ENCODE measurements at regions not wholly inside any gene's neighbourhood (a gene's known extent, or its start where the extent isn't known, plus 50 kb on each side); places are given as distances from the start of the nearest gene placed in this dataset.
"Not testable (repeated sequence)": the region's sequence is repeated elsewhere in the genome, so short reads cannot be mapped to it uniquely, and the experiment has no call there.

DNA sequence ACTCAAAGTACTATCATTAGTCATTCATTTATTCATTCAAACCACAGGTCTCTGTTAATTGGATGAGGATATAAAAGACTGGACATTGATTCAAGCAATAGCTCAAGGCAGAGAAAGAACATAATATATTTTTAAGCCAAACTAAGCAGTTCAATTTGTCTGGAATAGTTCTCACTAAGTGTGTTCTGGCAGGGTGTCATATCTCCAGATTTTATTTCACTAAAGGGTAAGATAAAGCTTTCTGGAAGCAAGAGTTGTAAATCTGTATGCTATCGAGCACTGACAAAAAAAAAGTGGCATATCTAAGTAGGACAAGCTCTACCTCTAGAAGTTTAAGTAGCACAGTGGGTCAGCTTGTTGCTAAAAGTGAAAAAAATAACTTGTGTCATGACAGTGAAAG, 375.6 kb downstream of the TUSC1 start:
- ChIA-PET POLR2A (no interaction called here), CTCF (no interaction called here)

DNA sequence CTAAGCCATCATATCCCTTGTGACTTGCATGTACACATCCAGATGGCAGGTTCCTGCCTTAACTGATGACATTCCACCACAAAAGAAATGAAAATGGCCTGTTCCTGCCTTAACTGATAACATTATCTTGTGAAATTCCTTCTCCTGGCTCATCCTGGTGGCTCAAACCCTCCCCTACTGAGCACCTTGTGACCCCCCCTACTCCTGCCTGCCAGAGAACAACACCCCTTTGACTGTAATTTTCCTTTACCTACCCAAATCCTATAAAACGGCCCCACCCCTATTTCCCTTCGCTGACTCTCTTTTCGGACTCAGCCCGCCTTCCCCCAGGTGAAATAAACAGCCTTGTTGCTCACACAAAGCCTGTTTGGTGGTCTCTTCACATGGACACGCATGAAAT, 390.0 kb downstream of the TUSC1 start:
- CTCF ChIA-PET, POLR2A ChIA-PET: not testable (repeated sequence)

DNA sequence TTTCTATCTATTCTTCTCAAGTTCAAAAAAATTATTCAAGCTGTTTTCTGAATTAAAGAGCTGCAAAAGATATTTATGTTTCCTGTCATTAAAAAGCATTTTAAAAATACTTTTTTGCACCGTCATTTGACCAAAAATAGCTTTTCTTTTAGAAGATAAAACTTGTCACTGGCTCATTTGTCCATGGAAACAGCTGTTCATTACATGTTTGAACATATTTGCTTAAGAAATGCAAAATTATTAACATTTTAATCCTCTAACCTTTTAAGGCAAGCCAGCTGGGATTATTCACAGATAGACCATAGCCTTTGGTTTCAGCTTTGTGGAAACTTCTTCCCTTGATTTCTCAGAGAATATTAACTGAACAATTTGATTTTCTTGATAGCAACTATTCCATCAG, 393.9 kb downstream of the TUSC1 start:
- ChIA-PET CTCF (no interaction called here), POLR2A (no interaction called here)

DNA sequence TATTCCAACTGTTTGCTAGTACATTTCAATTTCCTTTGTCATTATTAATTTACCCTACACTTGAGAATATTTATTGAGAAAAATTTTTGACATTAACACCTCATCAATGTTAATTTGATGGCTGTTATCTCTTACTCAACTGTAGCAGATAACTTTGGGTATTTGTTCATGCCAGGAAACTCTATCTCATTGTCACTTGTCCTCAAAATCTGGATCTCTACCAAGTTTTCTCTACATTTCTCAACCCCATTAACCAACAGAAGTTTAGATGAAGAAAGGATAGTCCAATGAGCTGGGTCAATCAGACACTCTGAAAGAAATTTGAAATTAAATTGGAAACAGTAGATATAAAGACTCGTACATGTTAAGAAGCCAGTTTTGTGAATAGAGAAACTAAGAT, 395.3 kb downstream of the TUSC1 start:
- CTCF ChIA-PET: no interaction called here

DNA sequence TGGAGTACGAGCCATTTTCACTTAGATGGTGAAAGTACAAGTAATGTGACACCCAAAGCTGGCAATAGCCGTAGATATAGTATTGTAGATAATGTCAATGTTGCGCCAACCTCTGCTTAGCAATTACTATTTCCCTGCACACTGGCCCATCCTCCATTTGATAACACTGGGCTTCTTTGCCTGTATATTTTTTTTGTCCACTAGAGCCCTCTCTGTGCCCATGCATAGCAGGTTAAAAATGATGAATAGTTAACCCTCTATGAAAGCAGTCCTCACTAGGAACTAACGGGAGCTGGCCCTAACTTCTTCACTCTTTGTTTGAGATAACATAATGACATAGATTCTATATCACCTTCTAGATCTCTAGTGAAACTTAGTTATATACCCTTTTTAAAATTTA, 416.8 kb downstream of the TUSC1 start:
- CTCF ChIA-PET: no interaction called here
- POLR2A ChIA-PET: no interaction called here

More for the DNA sequence above, 395.3 kb downstream of the TUSC1 start:
- POLR2A ChIA-PET: no interaction called here

DNA sequence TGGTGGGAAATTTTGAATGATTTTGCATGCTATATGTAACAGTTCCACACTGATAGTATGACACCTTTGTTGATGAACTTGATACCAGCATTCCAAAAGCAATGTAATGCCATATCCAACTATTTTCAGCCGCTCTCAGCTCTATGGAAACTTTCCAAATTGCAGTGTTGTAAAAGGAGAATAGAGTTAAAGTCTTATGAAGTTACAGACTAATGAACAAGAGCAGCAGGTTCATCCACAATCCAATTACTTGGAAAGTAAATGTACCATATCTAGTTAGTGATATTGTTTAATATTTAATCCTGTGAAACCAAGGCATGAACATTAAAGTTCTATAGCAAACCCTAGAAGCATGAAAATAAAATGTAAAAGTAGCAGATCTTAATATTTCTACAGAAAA, 418.2 kb downstream of the TUSC1 start:
- ChIA-PET CTCF (no interaction called here), POLR2A (no interaction called here)

DNA sequence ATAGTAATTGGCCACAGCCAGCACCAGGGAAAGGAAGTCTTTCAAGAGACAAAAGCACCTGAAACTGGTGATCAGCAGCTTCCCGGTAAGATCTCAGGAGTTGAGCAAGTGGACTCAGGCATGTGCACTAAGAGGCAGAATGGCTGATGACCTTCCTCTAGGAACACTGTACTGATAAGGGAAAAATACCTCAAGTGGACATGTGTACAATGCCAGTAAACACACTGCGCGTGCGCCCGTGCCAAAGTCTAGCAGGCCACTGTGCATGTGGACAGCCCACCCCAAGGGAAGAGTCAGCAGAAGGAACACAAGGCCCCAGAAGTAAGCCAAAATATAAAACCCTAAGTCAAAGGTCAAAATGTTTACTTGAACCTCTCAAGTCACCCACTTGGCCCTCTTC, 423.0 kb downstream of the TUSC1 start:
- CTCF ChIA-PET: no interaction called here
- POLR2A ChIA-PET: no interaction called here

DNA sequence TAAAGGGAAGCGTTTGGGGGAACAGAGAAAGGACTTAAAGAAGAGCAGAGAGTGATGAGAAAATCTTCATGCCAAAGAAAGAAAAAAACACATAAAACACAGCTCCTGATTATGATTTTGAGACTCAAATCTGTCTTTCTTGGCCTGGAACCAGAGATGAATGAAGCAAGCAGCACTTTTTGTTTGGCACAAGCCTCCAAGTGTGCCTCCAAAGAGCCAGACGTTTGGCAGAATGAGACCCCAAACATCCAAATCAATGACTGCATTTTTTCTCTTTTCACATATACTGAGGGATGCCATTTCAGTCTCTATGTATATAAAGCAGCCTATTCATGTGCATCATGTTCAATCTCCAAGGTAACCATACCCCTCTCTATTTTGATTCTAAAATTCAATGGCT, 424.2 kb downstream of the TUSC1 start:
- ChIA-PET CTCF (no interaction called here), POLR2A (no interaction called here)

DNA sequence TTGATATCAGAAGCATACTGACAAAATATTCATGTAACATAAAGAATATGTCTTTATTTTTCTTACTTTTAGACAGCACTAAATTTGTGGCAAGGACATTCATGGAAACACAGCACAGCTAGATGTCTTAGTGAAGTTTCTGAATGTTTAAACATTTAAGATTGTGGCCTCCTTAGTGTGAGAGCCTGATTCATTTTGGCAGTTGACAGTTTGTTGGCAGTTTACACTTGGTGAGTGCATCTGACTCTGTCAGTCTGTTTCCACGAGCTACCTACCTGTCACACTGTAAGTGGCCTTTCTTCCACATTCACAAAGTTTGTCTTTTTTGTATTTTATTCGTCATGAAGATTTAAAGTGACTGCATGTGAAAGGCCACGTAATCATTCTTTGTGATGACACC, 436.8 kb downstream of the TUSC1 start:
- ChIA-PET POLR2A (no interaction called here), CTCF (no interaction called here)

DNA sequence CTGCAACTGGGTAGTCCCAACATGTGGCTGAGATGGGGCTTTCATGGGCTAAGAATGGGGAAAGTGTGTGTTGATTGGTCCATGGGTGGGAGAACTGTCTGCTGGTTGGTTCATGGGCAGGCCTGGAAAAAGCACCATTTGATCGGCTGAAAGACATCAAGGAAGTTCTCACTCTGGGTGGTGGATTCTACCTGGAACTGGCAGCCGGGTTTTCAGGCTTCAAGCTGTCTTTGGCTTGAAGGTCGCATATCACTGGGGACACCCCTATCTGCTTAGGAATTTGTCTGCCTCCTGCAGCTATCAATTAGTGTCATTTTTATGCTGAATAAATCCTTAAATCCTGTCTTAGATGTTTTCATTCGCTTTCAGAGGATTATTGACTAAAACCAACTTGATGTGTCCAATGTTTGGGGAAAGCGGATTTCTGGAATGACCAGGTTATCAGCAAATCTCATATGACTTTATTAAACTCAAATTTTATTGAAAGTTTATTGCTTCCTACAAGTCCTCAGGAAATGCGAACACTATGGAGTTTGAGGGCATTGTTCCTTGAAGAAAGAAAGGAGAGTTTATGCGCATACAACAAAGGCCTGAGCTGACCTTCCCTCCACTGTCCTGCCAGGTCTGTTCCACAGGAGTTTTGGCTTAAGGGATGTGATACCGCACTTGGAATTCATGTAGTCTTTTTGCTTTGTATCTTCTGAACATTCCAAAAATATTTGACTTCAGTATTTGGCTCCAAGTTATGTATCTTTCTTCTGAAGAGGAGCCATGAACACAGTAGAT, 451.1 kb downstream of the TUSC1 start:
- CTCF ChIA-PET: no interaction called here
- POLR2A ChIA-PET: no interaction called here

DNA sequence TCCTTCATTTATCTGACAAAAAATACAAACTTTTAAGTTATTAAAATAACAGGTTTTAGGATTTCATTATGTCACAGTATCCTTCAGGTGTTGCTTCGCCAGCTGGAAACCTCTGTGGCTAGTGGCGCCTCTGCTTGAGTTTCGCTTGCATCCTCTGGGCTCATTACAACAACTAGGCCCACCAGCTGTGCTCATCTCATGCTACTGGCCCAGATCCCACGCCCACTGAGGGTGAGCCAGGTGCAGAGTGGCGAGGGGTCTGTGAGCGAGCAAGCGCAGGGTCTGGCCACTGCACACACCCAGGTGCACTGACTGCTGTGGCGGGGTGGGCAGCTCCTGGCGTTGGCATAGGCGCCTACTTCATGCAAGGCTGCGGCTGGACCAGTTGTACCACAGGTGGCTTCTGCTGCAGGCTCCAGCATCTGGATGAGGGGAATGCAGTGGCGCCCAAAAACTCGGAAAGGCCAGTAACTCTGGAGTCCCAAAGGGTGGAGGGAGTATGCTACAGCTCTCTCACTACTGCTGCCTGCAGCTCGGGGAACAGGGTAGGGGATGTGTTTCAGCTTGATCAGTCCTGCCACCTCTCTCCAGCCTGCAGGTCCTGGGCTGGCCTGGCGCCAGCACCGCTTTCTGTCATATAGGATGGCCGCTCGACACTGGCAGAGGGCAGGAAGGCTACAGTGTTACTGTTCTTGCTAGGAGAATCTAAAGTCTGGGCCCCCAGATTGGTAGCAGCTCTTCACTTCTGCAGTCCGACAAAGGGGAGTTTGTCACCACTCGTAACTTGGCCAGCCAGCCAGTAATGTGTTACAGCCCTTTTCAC, 452.1 kb downstream of the TUSC1 start:
- POLR2A ChIA-PET: no interaction called here
- CTCF ChIA-PET: no interaction called here

DNA sequence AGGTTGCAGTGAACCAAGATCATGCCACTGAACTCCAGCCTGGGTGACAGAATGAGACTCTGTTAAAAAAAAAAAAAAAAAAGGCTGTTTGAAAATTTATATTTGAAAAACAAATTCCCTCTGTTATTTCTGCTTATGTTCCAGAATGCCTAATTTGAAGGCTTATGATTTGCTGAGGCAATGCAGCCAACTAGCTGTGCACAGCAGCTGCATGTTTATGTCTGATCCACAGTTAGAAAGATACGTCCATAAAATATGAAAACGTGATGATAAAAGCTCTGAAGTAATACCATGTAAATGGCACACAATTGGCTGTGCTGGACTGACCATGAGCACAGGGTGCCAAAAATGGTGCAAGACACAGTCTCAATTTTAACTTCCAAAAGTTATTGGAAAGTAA, 453.2 kb downstream of the TUSC1 start:
- ChIA-PET POLR2A (no interaction called here), CTCF (no interaction called here)

DNA sequence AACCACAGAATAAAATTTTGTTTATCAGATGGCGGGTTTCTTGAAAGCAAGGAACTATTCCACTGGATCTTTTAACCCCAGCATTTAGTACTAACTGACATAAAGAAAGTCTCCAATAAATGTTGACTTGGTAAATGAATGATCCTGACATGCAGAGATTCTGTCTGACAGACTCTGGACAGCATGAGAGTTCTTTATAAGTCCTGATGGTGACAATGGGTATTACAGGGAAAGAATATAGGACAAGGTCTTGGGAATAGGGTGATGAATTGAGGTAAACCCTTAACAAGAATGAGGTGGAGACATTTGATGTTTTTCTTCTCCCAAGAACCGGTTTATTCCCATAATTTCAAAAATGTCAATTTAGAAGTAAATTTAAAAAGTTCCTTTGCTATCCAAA, 453.9 kb downstream of the TUSC1 start:
- ChIA-PET POLR2A (no interaction called here), CTCF (no interaction called here)

DNA sequence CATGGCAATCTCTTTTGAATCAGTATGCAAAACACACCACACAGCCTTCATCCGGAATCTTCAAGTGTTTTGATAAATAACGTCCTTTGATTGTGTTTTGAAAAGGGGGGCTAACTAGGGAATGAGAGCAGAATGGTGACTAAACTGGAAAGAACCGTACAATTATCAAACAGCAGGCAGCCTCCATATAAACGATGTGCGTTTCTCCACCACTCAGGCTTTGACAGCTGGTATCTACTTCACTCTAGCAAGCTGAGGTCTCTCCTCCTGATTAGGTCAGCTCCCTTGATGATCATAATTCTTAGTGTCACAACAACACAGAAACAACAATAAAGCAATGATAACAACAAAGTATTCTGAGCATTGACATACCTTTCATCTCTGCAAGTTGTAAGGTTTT, 465.9 kb downstream of the TUSC1 start:
- ChIA-PET POLR2A (no interaction called here), CTCF (no interaction called here)

DNA sequence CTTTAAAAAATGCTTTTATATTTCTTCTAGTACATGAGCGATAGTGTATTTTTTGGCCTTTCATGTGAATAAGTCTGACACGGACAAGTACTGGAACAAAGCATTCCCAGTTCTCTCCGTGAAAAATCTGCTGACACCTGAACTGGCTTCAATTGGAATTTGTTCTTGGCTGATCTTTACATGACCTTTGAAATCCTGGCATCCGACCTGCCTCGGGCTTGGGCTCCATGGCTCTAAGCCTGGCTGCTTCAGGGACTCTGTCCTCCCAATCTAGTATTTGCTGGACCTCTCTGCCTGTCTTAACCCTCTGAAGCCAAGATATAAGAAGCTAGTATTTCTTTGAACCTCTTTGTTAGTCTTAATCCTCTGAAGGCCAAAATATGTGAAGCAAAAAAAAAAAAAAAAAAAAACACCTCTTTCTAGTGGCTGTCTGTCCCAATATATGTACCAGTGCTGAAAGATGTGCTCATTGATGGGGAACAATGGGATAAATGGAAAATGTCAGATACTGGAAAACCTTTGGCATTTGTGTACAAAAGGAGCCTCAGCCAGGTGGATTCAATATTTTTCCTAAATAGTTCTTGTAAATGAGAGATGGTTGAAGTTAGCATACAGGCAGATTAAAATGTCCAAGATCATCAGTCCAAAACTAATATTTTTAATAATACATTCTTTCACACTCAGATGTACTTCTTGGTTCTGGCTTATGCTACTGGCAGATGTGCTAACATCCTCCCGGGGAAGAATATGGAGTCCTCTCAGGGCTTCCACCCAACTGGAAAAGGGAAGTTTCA, 470.6 kb downstream of the TUSC1 start:
- ChIA-PET CTCF (interaction anchor here (0.5 kb wide), 1 partner anchor 427 kb away, joined by 3 read pairs; no protein-coding TSS in a partner anchor), POLR2A (no interaction called here)

DNA sequence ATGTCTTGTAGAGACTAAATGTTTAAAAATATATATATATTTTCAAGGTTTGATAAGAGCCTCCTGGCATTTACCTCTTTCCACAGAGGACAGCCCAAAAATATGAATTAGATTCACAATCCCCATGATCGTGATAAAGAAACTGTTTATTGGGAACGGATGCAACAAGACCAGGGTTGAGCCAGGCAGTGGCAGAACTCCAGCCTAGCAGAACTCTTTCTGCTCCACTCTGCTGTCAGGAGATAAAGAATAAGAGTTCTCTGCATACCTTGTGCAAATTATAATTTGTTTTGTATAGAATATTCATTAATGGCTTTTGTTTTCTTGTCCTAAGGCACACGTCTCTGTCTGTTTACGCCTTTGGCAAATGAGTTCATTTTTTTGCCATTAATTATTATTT, 472.2 kb downstream of the TUSC1 start:
- POLR2A ChIA-PET: no interaction called here
- CTCF ChIA-PET: no interaction called here

DNA sequence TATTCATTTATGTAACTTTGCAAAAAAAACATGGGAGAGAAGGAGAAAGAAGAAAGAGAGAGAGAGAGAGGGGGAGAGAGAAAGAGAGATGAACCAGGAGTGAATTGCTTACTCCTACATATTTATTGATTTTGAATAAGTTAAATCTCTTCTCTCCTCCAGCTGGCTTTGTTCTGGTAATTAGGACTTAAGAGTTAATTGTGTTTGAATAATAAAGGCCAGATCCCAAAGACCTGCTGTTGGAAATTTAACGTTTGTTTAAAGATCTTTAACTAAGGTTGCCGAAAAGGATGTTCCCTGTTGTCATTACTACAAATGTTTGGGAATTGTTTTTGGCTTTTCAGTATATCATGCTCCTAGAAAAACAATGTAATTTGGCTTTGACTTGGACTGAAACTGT, 473.0 kb downstream of the TUSC1 start:
- POLR2A ChIA-PET: no interaction called here
- CTCF ChIA-PET: no interaction called here

DNA sequence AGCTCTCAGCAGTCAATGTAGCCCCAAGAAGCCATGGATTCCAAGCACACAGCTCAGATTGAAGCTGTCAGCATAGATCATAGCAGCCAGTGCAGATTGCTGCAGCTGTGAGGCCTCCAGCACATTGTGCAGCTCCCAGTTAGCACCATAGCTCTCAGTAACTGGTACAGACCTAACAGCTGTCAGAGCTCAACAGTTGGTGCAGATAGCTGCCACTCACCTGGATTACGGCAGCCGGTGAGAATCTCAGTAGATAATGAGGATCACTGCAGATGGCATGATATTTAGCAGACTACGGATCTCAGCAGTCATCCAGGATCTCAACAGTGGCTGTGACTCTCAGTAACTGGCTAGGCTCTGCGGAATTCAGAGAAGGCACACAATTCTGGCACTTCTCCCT, 500.4 kb downstream of the TUSC1 start:
- CTCF ChIA-PET: no interaction called here
- POLR2A ChIA-PET: no interaction called here

DNA sequence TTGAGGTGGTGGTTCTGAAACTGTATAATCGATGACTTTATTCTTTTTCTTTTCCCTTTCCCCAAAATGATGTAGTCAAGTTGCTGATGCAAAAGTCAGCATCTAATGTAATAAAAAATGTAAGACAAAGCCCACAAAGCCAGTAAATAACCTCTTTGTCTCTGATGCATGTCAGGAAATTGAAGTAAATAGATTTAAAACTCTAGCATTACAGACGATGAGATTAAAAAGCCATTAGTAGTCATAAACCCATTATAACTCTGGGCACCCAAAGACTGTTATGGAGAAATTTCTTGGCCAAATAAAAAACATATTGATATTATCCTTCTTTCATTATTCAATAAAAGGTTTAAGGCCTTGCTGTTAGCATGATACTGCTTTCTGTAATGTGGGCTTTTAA, 548.7 kb downstream of the TUSC1 start:
- ChIA-PET CTCF (no interaction called here), POLR2A (no interaction called here)

DNA sequence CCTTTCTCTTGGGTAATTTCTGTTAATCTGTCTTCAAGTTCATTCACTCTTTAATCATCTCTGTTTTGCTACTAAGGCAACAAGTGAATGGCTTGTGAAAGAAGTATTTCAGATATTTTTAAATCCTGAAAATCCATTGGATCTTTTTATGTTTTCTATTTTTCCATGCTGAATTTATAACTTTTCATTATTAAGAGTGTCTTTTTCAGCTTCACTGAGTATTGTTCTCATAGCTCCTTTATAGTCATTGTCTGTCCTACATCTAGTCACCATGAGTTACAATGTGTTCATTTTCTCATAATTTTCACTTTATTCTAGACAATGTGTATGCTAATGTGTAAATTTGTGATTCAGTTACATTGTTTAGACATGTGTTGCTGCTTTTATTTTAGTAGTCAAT, 556.4 kb downstream of the TUSC1 start:
- ChIA-PET CTCF (no interaction called here), POLR2A (no interaction called here)

DNA sequence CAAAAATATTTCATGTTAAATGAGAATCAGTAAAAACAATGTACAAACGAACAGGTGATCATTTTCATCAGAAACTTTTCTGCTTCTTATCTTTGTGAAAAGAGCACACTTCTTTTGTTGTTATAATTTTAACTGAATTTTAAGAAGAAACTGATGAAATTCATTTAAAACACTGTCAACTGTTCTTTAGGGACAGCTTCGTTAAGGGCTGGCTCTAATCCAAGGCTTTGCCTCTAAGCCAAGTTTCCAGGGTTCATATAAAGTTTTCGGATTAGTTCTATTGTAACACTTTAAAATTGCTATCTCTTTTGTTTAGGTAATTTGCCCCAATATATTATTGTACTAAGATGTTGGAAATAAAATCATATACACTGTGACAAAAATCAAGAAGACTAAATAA, 559.2 kb downstream of the TUSC1 start:
- ChIA-PET CTCF (no interaction called here), POLR2A (no interaction called here)
